Stomach (tissue), 4 donors: ENCODE measurements at regions not wholly inside any gene's neighbourhood (a gene's known extent, or its start where the extent isn't known, plus 50 kb on each side); places are given as distances from the start of the nearest gene placed in this dataset.

Experiments used
- POLR2A ChIP-seq, 4 donors: fragments of 450-650 bp; IDR thresholded peaks; one replicate each; pipeline ENCODE4 v1.6.1; 2016; ENCODE audit warnings: antibody characterized with exemption in 4 of 4, control low read depth in 2 of 4, mild to moderate bottlenecking in 1 of 4, moderate library complexity in 1 of 4
- POLR2AphosphoS5 ChIP-seq, 3 donors: sonication (generic); formaldehyde crosslinking; IDR thresholded peaks; one replicate each; pipeline ENCODE4 v1.6.1; 2016; ENCODE audit warnings: antibody characterized with exemption in 3 of 3
- TF ChIP-seq, protein P1 (sequence below), 7 experiments: fragments of 450-650 bp in 4 of 7; fragments of 200-600 bp in 3 of 7; sonication (generic) in 3 of 7; IDR thresholded peaks; one replicate each; pipeline ENCODE4 v1.5.1; 2016 to 2019; ENCODE audit warnings: antibody characterized with exemption in 7 of 7, control low read depth in 2 of 7, mild to moderate bottlenecking in 1 of 7

DNA sequence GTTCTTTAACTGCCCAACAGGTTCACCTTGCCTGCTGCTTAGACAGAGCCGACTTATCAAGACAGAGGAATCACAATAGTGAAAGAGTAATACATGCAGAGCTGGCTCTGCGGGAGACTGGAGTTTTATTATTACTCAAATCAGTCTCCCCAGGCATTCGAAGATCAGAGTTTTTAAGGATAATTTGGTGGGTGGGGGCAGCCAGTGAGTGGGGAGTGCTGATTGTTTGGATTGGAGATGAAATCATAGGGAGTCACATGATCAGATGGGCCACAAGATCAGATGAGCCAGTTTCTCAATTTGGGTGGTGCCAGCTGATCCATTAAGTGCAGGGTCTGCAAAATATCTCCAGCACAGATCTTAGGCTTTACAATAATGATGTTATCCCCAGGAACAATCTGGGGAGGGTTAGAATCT, 131.3 kb downstream of the AKR1D1 start:
- TF ChIP-seq POLR2A (IDR thresholded peaks at IDR 0.05) = no peak
- TF ChIP-seq, protein P1, sequence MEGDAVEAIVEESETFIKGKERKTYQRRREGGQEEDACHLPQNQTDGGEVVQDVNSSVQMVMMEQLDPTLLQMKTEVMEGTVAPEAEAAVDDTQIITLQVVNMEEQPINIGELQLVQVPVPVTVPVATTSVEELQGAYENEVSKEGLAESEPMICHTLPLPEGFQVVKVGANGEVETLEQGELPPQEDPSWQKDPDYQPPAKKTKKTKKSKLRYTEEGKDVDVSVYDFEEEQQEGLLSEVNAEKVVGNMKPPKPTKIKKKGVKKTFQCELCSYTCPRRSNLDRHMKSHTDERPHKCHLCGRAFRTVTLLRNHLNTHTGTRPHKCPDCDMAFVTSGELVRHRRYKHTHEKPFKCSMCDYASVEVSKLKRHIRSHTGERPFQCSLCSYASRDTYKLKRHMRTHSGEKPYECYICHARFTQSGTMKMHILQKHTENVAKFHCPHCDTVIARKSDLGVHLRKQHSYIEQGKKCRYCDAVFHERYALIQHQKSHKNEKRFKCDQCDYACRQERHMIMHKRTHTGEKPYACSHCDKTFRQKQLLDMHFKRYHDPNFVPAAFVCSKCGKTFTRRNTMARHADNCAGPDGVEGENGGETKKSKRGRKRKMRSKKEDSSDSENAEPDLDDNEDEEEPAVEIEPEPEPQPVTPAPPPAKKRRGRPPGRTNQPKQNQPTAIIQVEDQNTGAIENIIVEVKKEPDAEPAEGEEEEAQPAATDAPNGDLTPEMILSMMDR (IDR thresholded peaks at IDR 0.05) = no peak
- TF ChIP-seq POLR2AphosphoS5 (IDR thresholded peaks at IDR 0.05) = no peak
